ENCODE measurements at regions not wholly inside any gene's neighbourhood (a gene's known extent, or its start where the extent isn't known, plus 50 kb on each side); places are given as distances from the start of the nearest gene placed in this dataset.

DNA sequence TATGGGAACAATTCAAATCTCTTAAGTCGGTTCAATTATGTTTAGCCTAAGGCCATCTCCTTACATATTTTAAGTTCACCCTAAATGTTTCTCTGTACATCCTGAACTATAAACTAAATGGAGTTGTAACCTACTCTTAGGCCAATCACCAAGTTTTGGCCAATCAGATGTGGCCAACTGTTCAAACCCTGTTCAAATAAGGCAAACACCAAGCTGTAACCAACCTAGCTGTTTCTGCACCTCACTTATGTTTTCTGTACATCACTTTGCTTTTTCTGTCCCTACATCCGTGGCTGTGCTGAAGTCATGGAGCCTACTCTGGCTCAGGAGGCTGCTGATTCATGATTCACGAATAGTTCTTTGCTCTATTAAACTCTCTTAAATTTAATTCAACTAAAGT is 165.3 kb downstream of the GASK1B start:
- peak; percentile 53 for DNase-seq

DNA sequence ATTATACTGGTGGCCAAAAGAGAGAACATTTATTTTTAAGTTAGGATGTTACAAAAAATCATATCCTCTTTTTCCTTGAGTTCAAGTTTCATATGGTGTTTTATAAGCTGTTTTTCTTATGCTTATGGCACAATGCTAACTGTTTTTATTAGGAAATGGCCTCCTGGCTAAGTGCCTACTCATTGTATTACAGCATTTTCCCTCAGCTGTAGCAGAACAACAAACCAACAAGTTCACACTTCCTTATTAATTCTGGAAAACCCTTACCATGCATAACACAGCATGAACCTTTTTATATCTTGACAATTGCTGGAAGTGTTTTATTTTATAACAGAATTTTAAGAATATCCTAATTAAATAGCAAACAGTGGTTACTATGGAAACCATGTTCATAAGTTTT is 165.8 kb downstream of the GASK1B start:
- peak; percentile 98 for DNase-seq

DNA sequence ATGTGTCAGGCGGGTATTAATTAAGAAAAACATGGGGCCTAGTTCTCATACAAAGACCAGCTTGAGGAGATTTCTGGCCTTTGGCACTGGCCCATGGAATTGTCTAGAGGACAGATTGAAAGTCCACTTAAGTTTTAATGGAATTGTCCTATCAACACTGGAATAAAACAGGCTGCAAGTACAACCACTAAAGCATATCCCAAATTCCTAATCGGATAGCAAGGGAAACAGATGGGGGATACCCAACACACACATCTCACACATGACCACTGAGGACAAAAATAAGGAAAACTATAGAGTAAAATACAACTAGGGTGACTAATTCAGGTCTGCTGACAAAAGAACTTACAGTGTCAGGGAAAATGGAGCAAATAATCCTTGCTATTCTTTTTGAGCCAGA is 167.8 kb downstream of the GASK1B start:
- DNase-seq, result peak; percentile 34

DNA sequence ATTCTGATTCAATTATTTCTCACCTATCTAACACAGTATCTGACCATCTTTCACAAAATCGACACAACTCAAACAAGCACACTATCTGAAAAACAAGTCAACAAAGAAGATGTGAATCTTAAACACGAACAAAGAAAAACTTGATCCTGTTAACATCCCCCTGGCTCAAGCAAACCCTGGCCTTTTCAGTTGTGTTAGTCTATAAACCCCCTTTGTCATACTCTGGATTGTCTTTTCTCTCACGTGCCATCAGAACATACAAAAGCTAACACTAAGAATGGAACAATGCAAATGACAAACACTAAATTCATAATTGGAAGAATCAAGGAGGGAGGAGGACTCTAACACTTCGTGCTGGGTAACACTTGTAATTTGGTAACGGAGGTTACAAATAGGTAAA is 168.7 kb downstream of the GASK1B start:
- DNase-seq, result no peak

DNA sequence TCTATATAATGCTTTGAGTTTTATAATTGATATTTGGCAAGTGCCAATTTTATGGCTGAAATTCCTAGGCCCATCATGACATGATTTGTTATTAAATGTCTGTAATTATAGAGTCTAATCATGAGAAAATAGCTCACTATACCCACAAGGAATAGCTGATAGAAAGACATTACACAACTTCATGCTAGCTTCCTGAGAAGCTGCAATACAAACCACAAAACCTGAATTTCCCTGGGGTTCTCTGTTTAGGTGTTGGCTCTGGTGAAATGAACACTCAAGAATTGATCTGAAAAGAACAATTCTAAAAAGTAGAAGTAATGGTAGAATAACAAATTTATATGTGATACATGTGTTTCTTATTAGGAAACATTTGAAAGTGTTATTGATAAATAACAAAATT is 169.6 kb downstream of the GASK1B start:
- DNase-seq, result no peak

DNA sequence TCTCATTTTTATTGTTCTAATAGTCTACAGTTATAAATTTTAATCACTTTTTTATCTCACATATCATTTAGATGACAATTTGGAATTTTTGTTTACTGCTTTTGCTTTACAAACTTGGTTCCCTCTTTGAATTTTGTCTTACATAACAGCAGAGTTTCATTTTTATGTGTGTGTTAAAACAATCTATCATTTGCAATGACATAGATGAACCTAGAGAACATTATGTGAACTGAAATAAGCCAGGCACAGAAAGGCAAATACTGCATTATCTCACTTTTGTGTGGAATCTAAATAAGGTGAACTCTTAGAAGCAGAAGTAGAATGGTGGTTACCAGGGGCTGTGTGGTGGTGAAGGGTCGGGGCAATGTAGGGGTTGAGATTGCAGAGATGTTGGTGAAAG is 170.7 kb downstream of the GASK1B start:
- DNase-seq, result no peak

DNA sequence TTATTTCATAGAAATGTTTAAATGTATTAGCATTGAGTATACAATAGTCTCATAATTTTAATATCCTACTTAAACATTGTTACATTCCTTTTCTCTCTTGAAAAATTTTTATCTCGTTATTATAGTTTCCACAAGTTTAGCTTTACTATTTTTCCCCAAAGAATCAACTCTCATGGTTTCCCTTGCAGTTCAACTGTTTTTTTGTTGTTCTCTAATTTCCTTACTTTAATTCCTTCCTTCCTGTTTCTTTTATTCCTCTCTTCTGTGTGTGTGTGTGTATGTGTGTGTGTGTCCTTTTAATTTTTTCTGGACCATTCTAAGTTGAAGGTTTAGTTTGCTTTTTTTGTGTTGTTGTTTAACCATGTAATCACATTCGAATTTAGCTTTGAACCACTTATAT is 171.1 kb downstream of the GASK1B start:
- DNase-seq, result no peak

DNA sequence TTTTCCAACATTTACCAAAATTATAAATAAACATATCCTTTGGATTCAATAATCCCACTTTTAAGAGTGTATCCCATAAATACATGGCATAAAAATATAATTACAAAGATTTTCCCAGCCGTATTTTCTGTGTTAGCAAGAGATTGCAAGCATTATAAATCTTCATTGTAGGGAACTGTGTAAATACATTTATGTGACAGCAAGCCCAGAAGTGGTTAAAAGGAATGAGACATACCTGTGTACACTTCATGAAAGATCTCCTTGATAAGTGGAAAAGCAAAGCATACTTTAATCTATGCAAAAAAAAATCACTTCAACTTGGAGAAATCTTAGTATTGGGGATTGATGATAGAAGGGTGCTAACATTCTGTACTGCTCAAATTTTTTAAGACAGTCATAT is 173.1 kb downstream of the GASK1B start:
- DNase-seq, result no peak

DNA sequence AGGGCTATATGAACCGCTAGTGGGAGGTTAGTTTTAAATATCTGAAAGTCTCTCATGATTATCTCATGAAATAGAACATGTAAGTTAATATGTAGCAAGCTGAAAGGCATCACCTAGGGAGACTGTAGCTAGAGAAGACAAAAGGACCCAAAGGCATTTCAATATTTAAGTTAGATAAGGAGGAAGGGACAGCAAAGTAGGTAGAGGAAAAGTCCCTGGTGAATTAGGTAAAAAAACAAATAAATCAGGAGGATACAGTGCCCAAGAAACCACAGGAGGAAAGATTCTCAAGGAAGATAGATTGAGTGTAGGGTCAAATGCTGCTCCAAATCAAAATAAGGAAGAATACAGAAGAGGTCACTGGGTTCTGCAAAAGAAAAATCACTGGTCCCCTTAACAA is 175.5 kb downstream of the GASK1B start:
- no peak for DNase-seq

DNA sequence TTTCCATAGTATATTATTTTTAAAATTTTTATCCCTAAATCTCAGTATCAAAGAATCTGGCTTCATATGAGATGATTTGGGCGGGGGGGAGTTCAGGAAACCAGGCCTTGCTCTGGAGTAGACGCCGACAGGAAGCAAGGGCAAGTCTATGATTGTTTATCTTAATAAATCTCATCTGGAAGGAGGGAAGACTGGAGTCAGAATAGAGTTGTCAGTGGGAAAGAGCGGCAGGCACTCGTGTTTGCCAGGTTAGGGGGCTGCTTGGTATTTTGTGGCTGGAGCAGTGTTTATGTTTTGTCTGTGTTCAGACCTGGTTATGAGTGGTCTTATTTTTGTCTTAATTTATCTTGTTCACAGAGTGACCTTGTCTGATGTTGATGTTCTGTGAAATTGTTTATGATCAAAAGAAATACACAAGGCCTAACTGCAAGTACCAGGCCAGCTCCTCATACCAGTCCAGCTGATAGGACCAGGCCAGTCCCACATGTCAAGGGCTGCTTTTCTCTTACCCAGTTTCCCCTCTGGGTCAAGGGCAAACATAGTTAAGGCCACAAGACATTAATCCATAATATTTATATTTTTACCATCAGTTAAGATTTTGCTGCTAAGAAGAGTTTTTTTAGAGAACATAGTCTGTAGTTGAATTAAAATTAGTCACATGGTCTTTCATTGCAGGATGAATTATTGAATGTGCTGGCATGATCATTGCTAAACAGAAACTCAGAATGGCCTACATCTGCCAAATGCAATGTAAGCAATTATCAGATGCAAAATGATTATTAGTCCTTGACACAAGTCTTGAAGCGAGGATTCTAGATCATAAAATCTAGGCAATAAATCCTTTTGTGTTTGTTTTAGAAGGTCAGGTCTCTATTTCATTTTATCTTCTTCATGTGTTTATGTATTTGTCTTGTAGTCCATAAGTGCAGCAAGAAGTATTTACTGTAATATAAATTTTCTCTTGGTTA is 176.5 kb downstream of the GASK1B start:
- peak; percentile 51 for DNase-seq

DNA sequence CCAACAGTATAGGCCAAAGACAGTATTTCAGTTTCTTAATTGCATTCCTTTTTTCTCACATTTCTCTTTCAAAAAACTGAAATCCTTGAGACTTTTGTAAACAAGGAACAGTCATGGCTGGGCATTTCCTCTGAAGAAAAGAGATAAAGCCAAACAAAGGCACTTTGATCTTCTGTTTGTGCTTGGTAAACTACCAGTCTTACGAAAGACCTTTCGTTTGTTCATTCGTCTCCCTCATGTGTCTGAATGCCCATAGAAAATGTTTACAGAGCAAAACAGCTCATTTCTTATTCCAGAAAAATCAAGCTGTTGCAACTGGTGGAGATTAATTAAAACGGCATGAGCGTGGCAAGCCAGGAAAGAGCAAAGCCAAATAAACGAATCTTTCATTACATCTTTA is 178.0 kb downstream of the GASK1B start:
- DNase-seq, result no peak

DNA sequence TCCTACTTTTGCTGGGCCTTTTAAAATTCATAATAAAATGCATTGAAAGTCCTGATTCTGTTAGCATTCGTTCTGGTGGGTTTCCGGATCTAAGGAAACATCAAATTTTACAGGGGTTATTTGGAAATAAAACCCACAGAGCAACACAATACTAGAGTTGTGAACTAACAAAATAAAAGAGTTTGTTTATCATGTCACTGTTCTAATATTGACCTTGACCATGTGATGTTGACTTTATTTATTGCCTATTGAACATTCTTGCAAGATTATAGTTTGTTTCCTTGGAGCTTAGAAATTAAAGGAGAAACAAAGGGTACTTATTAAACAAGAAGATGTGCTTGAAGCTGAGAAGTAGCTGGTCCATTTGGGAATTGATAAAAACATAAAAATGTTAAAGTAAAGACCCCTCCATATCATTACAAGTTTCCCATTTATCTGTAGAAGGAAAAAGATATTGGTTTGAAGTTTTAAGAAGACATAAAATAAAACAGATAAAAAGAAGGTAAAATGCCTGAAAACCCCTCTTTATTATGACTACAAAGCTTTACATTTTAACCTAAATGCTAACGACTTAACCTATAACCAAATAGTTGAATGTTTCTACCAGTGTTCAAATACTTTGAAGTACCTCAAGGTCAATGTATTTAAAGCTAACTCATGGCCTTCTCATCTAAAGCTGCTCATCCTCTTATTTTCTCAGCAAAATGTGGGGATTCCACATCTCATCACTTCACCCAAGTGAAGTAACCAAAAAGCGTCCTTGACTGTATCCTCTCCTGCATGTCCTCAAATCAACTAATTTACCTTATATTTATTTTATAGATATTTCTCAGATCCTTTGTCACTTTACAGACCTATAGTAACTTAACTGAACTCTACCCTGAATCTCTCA is 179.6 kb downstream of the GASK1B start:
- DNase-seq, result no peak

DNA sequence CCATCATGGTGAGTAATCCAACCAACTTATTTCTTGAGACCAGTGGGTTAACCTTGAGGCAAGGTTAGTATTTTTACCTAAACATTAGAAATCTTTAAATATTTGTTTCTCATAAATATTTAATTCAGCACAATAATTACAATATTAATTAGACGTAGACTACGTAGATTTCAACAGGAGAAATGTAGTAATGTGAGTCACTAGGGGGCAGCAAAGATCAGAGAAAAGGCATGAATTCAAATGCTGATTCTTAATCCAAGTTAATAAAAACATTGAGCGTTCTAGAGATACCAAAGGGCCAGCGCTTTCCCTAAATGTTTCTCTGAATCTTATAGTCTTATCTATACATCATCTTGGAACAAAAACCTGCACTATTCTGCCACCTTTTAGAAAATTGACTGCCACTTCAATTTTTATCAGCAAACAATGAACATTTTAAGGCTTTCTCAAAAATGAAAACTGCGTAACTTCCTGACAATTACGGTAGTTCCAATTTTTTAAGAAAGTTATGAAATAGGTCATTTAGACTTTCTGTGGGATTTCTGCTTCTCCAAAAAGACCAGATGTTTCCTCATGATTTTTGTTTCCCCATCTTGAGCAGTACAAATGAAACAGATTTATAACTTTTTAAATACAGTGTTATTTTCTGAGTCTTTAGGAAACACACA is 180.7 kb downstream of the GASK1B start:
- peak; percentile 92 for DNase-seq

DNA sequence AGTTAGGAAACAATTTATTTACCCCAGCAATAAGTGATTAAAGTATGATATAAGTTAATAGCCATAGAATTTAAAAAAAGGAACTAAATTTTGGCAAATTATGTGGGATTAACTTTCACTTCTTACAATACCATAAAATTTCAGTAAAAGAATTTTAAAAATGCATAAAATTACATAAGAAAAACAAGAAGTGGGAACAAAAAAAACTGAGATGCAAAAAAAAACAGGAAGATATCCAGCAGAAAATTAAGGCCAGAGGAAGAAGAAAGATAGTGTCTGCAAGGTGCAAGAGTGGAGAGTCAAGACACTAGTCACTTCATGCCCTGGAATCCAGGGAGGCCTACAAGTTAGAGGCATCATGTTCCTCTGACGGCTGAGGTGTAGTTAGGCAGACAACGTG is 184.2 kb downstream of the GASK1B start:
- no peak for DNase-seq

DNA sequence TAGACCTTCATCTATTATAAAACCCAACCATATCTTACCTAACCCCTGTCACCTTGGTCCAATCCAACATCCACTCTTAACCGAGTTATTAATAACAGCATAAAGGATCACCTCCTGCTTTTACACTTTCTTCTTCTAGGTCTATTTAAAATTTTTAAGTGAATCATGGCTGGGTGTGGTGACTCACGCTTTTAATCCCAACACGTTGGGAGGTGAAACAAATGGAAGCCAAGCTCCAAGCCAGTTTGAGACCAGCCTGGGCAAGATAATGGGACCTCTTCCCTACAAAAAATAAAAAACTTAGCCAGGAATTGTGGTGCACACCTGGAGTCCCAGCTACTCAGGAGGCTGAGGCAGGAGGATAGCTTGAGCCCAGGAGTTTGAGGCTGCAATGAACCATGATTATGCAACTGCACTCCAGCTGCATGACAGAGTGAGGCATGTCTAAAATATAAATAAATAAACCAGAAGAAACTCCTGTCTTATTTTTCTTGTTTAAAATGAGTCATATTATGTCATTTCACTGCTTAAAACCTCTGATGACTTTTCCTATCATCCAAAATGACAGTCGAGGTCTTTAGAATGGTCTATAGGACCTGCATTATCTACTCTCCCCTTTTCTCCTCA is 188.4 kb downstream of the GASK1B start:
- no peak for DNase-seq

DNA sequence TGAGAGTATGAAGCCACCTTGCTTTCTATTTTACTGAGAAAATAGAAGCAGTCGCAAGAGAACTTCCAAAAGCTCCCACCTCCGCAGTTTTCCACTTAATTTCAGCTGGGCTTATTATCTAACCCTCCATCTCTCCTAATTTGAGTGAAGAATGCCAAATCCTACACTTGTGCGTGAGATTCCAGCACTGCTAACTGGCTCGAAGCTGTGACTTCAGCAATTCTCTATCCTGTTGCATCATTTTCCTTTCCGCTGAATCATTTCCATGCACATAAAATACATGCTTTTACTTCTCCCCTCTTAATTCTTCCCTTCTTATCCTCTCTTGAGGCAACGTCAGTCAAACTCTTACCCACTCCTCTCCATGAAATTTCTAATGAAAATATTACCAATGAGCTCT is 189.5 kb downstream of the GASK1B start:
- DNase-seq, result peak; percentile 46

DNA sequence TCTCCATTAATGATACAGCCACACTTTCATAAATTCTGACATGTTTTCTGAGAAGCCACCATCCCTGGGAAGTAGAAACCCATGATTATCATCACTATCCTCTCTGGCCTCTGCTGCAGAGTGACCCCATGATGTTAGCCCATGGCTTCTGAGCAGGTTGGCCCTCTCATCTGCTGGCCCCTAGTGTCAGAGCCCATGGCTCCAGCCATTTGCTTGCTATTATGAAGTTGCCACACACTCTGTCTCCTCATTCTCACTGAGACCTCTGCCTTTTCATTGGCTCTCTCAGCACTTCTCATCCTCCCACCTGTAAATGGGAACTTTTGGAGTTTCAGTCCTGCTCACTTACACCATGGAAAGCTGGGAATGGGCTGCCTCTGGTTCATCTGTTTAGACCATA is 192.7 kb downstream of the GASK1B start:
- DNase-seq, result no peak

DNA sequence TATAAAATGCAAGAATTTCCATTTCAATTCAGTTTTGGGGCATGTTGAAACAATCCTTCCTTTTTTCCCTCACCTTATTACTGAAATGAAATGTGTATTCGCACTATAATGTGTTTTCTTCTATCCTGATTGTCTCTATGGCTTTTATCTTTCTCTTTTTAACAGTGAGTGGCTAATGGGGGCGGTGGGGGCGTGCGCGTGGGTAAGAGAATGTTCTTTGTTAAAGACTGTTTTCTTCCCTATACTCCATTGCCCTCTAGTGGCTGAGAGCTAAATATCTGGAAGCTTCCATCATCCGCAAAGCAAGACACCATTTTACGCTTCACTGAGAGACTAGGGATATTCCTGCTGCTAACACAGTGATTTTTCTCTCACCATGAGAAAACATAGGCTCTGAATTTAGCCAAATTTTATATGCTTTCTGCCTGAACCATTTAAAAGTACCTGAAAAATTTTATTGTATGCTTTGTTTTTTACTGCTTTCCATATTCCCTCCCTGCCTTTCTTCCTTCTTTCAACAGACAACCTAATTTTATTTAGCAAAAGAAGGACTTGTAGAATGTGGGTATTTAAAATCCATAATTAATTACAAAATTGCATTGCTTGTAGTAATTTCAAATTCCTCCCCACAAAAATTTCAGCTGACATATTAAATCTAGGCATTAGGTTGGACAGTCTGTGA is 194.0 kb downstream of the GASK1B start:
- DNase-seq, result peak; percentile 82

DNA sequence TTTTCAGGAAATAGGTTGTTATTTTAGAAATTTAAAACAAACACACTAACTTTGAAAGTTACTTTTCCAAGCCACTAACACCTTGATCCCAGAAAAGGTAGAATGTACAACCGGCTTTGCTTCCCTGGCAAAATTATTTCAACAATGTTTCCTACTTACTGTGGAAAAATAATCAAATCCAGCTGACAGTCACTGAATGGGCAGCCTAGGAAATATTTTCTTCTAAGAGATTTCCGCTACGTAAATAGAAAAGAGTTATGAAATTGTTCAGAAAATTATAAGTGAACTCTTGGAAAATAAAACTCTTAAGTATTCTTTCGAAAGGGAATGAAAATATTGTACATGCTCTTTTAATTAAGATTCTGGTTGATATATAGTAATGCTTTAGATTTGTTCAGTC is 195.7 kb downstream of the GASK1B start:
- peak; percentile 14 for DNase-seq

DNA sequence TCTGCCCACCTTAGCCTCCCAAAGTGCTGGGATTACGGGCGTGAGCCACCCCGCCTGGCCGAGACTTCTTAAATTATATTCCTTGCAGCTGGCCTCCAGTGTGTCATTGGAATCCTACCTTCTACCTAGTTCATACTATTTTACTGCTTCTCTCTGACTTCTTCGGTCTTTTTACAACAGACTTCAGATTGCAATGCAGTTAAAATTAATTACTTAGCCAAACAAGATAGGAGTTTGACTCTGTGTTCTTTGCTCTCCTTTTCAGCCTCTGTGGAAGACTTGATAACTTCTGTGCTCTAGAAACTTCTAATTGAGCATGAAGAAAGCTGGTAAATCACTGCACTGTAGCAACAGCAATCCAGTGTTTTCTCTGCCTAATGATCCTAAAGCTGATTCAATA is 199.5 kb downstream of the GASK1B start:
- DNase-seq, result no peak

DNA sequence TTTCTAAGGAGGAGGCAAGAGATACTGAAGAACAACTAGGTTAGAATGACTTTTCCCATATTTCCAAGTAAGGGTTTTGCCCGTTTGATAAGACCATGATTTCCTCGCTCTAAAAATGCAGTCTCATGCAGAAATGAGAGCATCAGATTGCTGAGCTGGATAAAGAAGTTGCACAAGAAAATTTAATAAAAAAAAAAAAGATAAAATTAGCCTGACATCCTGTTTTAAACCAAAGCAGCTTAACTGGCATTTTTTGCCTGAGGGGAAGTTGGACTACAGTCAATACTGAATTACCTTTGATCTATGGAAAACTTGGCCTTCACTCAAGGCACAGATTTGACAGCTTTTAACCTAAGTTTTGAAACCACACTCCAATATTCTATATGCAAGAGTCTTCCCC is 208.4 kb downstream of the GASK1B start:
- no peak for DNase-seq
